Lower lobe of right lung (tissue), 2 donors: ENCODE measurements at regions not wholly inside any gene's neighbourhood (a gene's known extent, or its start where the extent isn't known, plus 50 kb on each side); places are given as distances from the start of the nearest gene placed in this dataset.

Source experiments
- ATAC-seq, 2 donors: fragments of 200-7000 bp; cut with Tn5 transposase; one replicate each; pipeline ENCODE4 v1.9.1; 2020 to 2022; ENCODE audit warnings: mild to moderate bottlenecking in 2 of 2, moderate library complexity in 2 of 2
- DNase-seq: peaks from one replicate; pipeline ENCODE4 v3.0.0-alpha.2; 2020
- H3K27ac ChIP-seq: fragments of 200-600 bp; one replicate; pipeline ENCODE4 v1.8.0; 2022
- H3K27me3 ChIP-seq: fragments of 200-600 bp; one replicate; pipeline ENCODE4 v1.8.0; 2022; ENCODE audit warnings: low read depth
- H3K36me3 ChIP-seq: fragments of 200-600 bp; one replicate; pipeline ENCODE4 v1.8.0; 2022; ENCODE audit warnings: mild to moderate bottlenecking
- H3K4me1 ChIP-seq: fragments of 200-600 bp; one replicate; pipeline ENCODE4 v1.8.0; 2022
- H3K4me3 ChIP-seq: fragments of 200-600 bp; one replicate; pipeline ENCODE4 v1.8.0; 2022; ENCODE audit warnings: mild to moderate bottlenecking
- H3K9me3 ChIP-seq: fragments of 200-600 bp; one replicate; pipeline ENCODE4 v1.8.0; 2022
- intact Hi-C: fragments of 100-400 bp; cut with DNase I; formaldehyde crosslinking; loops from one replicate; pipeline ENCODE4 v1.11.0; 2022
- TF ChIP-seq, protein P1 (sequence below): fragments of 200-600 bp; IDR thresholded peaks from one replicate; pipeline ENCODE4 v1.8.0; 2022; ENCODE audit warnings: antibody characterized with exemption, mild to moderate bottlenecking
- donor health status: DM: no; HTN: yes; CAD: no; lungs with severe emphysema.

GRCh38 chr3:20865803-20866202 lies 679.8 kb upstream of the SGO1 start:
- Histone ChIP-seq H3K27ac (no peak overlapping the region), H3K27me3 (no peaks in the 10 kb centered on the region), H3K9me3 (no peaks in the 10 kb centered on the region), H3K4me3 (no peak overlapping the region), H3K36me3 (no peaks in the 10 kb centered on the region), H3K4me1 (no peaks in the 10 kb centered on the region)
- DNase-seq (no peak), ATAC-seq (no peak)
- TF ChIP-seq, protein P1, sequence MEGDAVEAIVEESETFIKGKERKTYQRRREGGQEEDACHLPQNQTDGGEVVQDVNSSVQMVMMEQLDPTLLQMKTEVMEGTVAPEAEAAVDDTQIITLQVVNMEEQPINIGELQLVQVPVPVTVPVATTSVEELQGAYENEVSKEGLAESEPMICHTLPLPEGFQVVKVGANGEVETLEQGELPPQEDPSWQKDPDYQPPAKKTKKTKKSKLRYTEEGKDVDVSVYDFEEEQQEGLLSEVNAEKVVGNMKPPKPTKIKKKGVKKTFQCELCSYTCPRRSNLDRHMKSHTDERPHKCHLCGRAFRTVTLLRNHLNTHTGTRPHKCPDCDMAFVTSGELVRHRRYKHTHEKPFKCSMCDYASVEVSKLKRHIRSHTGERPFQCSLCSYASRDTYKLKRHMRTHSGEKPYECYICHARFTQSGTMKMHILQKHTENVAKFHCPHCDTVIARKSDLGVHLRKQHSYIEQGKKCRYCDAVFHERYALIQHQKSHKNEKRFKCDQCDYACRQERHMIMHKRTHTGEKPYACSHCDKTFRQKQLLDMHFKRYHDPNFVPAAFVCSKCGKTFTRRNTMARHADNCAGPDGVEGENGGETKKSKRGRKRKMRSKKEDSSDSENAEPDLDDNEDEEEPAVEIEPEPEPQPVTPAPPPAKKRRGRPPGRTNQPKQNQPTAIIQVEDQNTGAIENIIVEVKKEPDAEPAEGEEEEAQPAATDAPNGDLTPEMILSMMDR, result no peak
- intact Hi-C loops, result no loop called here

- Histone ChIP-seq H3K36me3 (no peaks in the 10 kb centered on the region), H3K4me1 (no peaks in the 10 kb centered on the region), H3K27ac (no peak overlapping the region), H3K4me3 (no peak overlapping the region), H3K27me3 (no peaks in the 10 kb centered on the region), H3K9me3 (no peaks in the 10 kb centered on the region)
- TF ChIP-seq, protein P1, result no peak
- no peak for ATAC-seq
- no peak for DNase-seq
- intact Hi-C loops, result no loop called here
Observed at GRCh38 chr3:20861454-20861853, 675.4 kb upstream of the SGO1 start.

- intact Hi-C loops, result no loop called here
- H3K36me3 ChIP-seq, result no peaks in the 10 kb centered on the region
- no peak for ATAC-seq
Observed at GRCh38 chr3:20857636-20858035, 671.6 kb upstream of the SGO1 start.

DNA sequence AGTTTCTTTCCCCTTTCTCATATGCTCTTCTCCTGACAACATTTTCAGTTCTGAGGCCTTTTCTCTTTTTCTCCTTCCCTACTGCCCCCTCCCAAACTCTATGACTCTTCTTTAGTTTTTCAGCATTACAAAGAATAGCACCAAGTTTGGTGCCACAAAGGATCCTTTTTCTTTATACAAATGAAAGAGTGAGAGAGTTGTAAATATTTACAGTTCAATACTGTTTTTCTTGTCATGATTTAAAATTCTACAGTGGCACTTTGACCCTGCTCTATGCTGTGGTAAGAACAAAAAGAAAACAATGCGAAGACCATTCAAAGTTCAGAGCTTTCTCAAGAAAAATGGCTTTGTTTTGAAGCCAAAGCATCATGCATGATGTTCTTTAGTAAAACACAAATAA lies 667.9 kb upstream of the SGO1 start:
- ATAC-seq (no peak), DNase-seq (no peak)
- Histone ChIP-seq H3K36me3 (no peaks in the 10 kb centered on the region), H3K4me1 (no peaks in the 10 kb centered on the region), H3K27me3 (no peaks in the 10 kb centered on the region), H3K4me3 (no peak overlapping the region), H3K9me3 (no peaks in the 10 kb centered on the region), H3K27ac (no peak overlapping the region)
- TF ChIP-seq, protein P1, result no peak
- intact Hi-C loops, result no loop called here

More at GRCh38 chr3:20857636-20858035, 671.6 kb upstream of the SGO1 start:
- H3K9me3 ChIP-seq, result no peaks in the 10 kb centered on the region
- no peaks in the 10 kb centered on the region for H3K4me1 ChIP-seq
- no peak for DNase-seq
- H3K27me3 ChIP-seq, result no peaks in the 10 kb centered on the region
- TF ChIP-seq, protein P1, result no peak
- no peak overlapping the region for H3K27ac ChIP-seq
- no peak overlapping the region for H3K4me3 ChIP-seq

GRCh38 chr3:20852712-20853111 lies 666.7 kb upstream of the SGO1 start:
- DNase-seq (no peak), ATAC-seq (no peak)
- Histone ChIP-seq H3K4me3 (no peak overlapping the region), H3K4me1 (no peaks in the 10 kb centered on the region), H3K27me3 (no peaks in the 10 kb centered on the region), H3K9me3 (no peaks in the 10 kb centered on the region), H3K36me3 (no peaks in the 10 kb centered on the region), H3K27ac (no peak overlapping the region)
- intact Hi-C loops, result no loop called here
- TF ChIP-seq, protein P1, result no peak

- no peak for DNase-seq
- no peaks in the 10 kb centered on the region for H3K4me1 ChIP-seq
- no peak overlapping the region for H3K4me3 ChIP-seq
- intact Hi-C loops, result no loop called here
- ATAC-seq, result no peak
- H3K9me3 ChIP-seq, result no peaks in the 10 kb centered on the region
- no peaks in the 10 kb centered on the region for H3K36me3 ChIP-seq
- H3K27ac ChIP-seq, result no peak overlapping the region
- TF ChIP-seq, protein P1, result no peak
- no peaks in the 10 kb centered on the region for H3K27me3 ChIP-seq
Observed at GRCh38 chr3:20849975-20850374, 664.0 kb upstream of the SGO1 start.
